Adrenal gland (tissue), 5 donors: ENCODE measurements at regions not wholly inside any gene's neighbourhood (a gene's known extent, or its start where the extent isn't known, plus 50 kb on each side); places are given as distances from the start of the nearest gene placed in this dataset.
"Not testable (repeated sequence)": the region's sequence is repeated elsewhere in the genome, so short reads cannot be mapped to it uniquely, and the experiment has no call there.

Experiments
- CTCF ChIP-seq, 6 experiments: fragments of 450-650 bp in 4 of 6; fragments of 200-600 bp in 2 of 6; sonication (generic) in 1 of 6; IDR thresholded peaks; 1 replicate in 5 of 6; 2 replicates in 1 of 6; pipeline versions ENCODE4 v1.5.1 to v1.8.0; 2016 to 2021; ENCODE audit warnings: antibody characterized with exemption in 6 of 6, mild to moderate bottlenecking in 2 of 6, moderate library complexity in 1 of 6
- POLR2A ChIP-seq, 2 donors: fragments of 450-650 bp; IDR thresholded peaks; one replicate each; pipeline ENCODE4 v1.6.1; 2017; ENCODE audit warnings: antibody characterized with exemption in 2 of 2, mild to moderate bottlenecking in 2 of 2, moderate library complexity in 1 of 2
- donor health status: DM: no; HTN: no; CAD: no.

DNA sequence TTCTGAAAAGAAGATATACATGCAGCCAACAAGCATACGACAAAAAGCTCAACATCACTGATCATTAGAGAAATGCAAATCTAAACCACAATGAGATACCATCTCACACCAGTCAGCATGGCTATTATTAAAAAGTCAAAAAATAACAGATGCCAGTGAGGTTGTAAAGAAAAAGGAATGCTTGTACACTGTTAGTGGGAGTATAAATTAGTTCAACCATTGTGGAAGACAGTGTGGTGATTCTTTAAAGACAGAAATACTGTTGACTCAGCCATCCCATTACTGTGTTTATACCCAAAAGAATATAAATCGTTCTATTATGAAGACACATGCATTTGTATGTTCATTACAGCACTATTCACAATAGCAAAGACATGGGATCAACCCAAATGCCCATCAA lies 221.1 kb upstream of the GADL1 start:
- not testable (repeated sequence) for TF ChIP-seq CTCF, POLR2A (IDR thresholded peaks at IDR 0.05)
